ENCODE measurements at regions not wholly inside any gene's neighbourhood (a gene's known extent, or its start where the extent isn't known, plus 50 kb on each side); places are given as distances from the start of the nearest gene placed in this dataset.

DNA sequence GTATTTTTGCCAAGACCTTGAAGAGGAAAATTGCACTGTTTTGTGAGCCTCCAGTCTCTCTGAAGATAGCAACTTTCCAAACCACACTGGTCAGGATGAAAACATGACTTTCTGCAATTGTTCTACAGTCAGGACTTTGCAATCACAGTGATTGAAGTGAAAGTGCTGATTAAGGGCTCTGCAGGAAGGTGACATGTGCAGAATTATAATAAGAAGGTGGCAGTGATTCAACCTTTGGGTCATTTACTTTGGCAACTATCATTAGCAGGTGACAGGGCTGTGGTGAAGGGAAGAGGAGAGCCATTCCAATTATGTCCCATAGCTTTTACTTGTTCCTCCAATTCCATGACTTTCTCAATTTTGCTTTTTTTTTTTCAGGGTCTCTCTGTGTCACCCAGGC lies 350.0 kb upstream of the FZD8 start:
- TF ChIP-seq, protein P1, sequence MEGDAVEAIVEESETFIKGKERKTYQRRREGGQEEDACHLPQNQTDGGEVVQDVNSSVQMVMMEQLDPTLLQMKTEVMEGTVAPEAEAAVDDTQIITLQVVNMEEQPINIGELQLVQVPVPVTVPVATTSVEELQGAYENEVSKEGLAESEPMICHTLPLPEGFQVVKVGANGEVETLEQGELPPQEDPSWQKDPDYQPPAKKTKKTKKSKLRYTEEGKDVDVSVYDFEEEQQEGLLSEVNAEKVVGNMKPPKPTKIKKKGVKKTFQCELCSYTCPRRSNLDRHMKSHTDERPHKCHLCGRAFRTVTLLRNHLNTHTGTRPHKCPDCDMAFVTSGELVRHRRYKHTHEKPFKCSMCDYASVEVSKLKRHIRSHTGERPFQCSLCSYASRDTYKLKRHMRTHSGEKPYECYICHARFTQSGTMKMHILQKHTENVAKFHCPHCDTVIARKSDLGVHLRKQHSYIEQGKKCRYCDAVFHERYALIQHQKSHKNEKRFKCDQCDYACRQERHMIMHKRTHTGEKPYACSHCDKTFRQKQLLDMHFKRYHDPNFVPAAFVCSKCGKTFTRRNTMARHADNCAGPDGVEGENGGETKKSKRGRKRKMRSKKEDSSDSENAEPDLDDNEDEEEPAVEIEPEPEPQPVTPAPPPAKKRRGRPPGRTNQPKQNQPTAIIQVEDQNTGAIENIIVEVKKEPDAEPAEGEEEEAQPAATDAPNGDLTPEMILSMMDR (IDR thresholded peaks at IDR 0.05), result no peak
- no peak for TF ChIP-seq POLR2A (IDR thresholded peaks at IDR 0.05)
